HG02981 (cell line): ENCODE measurements at regions not wholly inside any gene's neighbourhood (a gene's known extent, or its start where the extent isn't known, plus 50 kb on each side); places are given as distances from the start of the nearest gene placed in this dataset.
A peak's percentile ranks its signal among the peaks of the same experiment; 100 is the strongest.
"Not testable (repeated sequence)": the region's sequence is repeated elsewhere in the genome, so short reads cannot be mapped to it uniquely, and the experiment has no call there.

Source experiments
- ATAC-seq: cut with Tn5 transposase; IDR thresholded peaks from one replicate; pipeline ENCODE4 v1.9.1; 2021; ENCODE audit warnings: mild to moderate bottlenecking, moderate library complexity; ENCODE audit not compliant: unreplicated experiment

DNA sequence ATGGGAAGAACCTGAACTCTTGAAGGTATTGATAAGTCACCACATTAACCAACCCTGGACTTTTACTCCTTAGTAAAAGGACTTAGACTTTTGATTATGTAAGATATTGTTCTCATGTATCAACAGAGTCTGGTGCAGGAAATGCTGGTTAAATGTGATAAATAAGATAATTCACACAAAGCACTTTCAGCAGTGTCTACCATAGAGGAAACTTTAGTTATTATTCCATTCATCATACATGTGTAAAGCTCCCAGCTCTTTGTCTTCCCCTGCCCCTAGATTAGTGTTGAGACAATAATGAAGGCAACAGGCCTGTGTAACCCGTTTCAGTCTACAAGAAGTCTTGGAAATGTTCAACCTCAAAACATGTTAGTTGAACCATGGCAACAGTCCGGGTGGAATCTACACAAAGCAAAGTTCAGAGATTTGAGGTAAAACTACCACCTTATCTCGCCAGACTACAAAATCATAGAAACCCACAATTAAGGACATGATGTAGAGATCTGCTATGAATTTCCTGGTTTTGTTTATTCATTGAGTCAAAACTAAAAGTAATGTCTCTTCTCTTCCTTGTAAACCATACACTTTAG, 109.9 kb upstream of the ADO start:
- no peak for ATAC-seq

GRCh38 chr10:62696798-62697197, 107.7 kb upstream of the ADO start:
- no peak for ATAC-seq

DNA sequence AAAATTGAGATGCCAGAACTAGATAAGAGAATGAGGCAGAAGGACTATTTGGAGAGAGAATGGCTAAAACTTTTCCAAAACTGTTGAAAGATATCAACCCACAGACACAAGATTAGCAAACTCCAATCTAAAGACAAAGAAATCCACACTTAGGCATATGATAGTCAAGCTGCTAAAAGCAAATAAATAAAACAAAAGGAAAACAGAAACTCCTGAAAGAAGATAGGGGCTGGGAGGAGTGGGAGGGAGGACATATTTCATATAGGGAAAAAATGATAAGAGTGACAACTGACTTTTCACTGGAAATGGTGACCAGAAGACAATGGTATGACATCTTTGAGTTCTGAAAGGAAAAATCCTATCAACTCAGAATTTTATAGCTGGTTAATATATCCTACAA, 105.4 kb upstream of the ADO start:
- no peak for ATAC-seq

DNA sequence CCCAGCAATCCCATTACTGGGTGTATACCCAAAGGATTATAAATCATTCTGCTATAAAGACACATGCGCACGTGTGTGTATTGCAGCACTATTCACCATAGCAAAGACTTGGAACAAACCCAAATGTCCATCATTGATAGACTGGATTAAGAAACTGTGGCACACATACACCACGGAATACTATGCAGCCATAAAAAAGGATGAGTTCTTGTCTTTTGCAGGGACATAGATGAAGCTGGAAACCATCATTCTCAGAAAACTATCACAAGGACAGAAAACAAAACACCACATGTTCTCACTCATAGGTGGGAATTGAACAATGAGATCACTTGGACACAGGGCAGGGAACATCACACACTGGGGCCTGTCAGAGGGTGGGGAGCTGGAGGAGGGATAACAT, 100.4 kb upstream of the ADO start:
- not testable (repeated sequence) for ATAC-seq

DNA sequence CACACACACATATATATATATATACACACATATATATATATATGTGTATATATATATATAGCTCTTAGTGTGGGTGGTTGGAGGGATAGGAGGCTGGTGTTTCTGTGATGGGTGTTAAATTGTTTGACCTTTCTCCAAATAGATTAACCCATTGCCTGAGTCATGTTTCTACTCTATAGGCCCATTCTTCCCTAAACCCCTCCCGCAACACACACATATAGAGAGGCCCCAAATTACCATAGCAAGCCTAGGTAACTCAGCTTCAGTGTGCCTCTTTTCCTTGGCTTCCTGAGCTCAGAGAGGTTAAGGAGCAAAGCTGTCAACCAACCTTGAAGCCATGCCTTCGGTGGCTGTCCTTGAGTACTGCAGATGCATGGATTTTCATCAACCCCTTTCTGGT, 98.7 kb upstream of the ADO start:
- no peak for ATAC-seq

- peak; percentile 55 for ATAC-seq
Observed at GRCh38 chr10:62707810-62708209, 96.7 kb upstream of the ADO start.

- no peak for ATAC-seq
Observed at GRCh38 chr10:62708569-62708968, 96.0 kb upstream of the ADO start.

DNA sequence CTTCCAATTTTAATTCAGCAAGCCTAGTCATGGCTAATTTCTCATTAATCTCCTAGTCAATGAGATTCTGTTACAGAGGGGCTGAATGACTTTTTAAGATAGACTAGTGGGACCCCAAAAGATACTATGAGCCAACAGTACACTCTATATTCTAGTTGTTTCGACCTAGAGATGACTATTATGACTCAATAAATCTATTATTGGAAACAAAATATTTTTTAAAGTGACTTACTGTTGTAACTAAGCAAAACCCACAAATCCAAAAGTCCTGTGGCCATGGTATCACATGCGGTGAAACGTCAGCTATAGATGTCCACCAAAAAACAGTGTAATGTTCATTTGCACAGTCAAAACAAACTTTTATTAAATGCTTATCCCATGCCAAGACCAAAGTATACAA, 95.3 kb upstream of the ADO start:
- ATAC-seq = no peak

DNA sequence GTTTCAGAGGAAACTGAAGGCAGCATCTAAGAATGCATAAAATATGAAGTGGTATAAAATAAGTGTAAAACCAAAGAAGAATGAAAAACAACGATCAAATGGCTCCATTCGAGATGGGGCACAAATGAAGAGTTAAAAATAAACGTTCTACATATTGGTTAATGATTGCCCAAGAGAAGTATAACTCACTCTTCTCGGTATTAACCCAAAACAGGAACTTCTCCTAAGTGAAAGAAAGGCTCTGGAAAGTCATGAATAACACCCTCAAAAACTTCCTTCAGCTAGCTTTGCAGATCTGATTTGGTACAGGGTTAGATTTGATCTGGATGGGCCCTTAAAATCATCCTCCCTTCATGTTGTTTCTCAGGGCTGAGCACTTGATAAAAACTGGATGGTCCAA, 94.3 kb upstream of the ADO start:
- peak; percentile 48 for ATAC-seq

DNA sequence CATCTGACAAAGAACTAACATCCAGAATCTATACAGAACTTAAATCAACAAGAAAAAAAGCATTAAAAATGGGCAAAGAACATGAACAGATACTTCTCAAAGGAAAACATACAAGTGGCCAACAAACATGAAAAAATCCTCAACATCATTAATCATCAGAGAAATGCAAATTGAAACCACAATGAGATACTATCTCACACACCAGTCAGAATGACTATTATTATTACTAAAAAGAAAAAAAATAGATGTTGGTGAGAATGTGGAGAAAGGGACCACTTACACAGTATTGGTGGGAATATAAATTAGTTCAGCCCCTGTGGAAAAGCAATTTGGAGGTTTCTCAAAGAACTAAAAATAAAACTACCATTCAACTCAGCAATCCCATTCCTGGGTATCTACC, 89.1 kb upstream of the ADO start:
- no peak for ATAC-seq

- no peak for ATAC-seq
Observed at GRCh38 chr10:62718585-62718984, 85.9 kb upstream of the ADO start.

DNA sequence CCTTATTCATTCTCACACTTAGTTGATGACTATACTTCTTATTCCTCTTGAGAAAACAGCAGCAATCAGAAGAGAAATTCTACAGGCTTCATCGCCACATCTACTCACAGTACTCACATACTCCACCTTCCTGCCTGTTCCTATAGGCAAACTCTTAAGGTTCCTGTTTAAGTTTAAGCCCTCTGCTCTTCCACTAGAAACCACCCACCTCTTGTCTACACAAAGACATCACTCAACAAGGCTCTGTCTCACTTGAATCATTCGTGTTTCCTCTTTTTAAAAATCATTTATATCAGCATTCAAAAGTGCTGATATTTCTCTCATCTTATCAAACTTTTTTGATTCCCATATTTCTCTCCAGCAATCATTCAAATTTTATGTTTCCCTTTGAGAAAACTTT, 85.5 kb upstream of the ADO start:
- ATAC-seq = no peak

- no peak for ATAC-seq
Observed at GRCh38 chr10:62721687-62722086, 82.8 kb upstream of the ADO start.

DNA sequence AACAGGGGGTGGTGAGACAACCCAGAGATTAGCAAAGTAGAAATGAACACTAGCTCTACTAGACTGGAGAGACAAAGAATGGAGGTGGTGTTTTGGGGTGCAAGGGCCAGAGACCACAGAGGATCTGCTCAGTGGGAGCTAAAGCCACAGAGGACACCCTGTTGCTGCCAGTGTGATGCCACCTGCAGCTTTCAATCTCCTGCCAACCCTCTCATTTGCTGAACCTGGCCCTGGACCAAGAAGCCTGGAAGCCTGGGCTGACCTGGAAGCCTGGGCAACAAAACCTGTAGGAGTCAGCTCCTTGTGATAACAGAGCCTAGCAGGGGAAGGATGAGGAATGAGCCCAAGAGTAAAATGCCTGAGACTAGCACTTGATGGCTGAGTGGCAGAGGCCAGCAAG, 81.1 kb upstream of the ADO start:
- ATAC-seq = no peak

DNA sequence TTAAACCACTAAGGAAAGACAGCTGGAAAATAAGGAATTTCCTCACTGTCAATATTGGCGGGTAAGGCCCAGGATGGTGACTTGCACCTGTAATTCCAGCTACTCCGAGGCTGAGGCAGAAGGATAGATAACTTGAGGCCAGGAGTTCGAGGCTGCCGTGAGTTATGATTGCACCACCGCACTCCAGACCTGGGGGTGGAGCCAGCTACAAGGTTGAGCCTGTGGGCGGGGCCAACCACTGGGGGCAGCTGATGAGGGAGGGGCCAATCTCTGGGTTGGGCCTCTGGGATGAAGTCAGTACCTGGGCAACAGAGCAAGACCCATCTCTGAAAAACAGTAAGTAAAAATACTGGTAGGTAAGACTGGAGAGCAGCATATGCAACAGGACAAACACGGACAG, 80.1 kb upstream of the ADO start:
- no peak for ATAC-seq

GRCh38 chr10:62726142-62726541, 78.4 kb upstream of the ADO start:
- ATAC-seq = peak; percentile 81

DNA sequence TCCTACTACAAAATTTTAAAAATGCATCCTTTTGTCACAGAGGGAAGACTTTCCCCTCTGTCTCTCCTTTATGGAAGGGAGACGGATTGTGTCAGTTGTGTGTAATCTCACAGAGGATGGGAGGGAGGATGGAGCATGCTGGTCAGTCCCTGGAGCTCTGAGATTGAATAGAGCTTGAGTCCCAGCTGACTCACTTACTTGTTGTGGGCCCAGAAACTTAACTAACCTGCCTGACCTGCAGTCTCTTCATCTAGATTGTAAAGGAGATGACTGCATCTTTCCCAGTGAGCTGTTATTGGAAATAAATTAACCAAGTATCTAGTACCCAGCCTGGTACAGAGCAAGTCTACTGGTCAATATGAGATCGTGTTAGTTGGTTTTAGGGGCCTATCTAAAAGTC, 77.9 kb upstream of the ADO start:
- no peak for ATAC-seq

DNA sequence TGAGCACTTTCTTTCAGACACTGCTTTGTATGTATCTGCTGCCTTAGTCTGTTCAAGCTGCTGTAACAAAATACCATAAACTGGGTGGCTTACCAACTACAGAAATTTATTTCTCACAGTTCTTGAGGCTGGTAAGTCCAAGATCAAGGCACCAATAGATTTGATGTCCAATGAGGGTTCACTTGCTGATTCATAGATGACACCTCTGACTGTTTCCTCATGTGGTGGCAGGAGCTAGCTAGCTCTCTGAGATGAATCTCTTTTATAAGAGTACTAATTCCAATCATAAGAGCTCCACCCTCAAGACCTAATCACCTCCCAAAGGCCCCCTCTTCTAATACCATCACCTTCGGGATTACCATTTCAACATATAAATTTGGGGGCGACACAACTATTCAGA, 76.6 kb upstream of the ADO start:
- ATAC-seq = no peak

DNA sequence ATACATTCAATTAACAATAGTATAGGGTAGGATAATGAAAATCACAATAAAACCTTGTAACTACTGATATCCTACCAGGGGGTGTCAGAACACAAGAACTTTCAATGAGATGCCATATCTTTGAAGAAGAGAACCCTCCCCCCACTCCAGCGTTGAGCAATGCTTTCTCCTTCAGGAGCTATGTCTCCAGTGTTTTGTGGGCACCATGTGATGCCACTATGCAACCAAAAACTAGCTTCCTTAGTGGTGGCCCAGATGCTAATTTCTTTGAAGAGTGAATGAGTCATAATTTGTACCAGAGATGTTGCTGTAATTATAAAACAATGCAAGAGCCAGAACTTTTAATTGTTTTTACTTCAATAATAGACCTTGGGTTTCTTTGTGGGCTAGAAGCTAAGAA, 76.0 kb upstream of the ADO start:
- no peak for ATAC-seq

DNA sequence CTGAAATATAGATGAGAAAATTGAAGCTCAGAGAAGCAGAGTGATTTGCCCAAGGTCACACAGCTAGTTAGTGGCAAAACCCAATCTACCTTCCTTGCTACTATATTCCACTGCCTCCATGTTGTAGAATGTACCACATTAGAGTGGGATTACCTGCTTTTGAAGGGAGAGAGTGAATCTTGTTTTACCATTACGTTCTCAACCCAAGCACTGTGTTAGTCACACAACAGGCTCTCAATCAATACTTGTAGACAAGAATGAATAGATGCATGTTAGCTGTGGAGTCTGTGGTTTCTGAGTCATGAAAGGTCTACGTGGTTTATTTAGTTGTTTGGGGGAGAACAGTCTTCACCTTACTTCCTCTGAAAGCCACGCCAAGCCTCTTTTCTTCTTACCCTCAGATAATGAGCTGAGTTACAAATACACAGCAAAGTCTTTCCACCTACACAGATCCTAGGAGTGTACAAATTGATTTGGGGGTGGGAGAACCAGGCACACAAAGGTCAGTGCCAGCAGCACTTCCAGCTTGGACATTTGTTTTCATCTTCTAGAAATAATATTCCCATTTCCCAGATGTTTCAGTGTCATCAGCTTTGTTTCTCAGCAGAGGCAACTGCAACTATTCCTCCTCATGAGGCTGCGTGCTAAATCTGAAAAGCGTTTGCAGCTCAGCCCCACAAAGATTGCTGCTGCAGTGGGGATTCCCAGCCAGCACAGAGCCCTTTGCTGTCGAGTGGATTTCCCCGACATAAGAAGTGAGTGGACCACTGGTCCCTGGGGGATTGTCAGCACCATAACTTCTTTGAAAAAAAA, 71.5 kb upstream of the ADO start:
- ATAC-seq = peak; percentile 71

GRCh38 chr10:62733654-62734293, 70.7 kb upstream of the ADO start:
- ATAC-seq = peak; percentile 2

DNA sequence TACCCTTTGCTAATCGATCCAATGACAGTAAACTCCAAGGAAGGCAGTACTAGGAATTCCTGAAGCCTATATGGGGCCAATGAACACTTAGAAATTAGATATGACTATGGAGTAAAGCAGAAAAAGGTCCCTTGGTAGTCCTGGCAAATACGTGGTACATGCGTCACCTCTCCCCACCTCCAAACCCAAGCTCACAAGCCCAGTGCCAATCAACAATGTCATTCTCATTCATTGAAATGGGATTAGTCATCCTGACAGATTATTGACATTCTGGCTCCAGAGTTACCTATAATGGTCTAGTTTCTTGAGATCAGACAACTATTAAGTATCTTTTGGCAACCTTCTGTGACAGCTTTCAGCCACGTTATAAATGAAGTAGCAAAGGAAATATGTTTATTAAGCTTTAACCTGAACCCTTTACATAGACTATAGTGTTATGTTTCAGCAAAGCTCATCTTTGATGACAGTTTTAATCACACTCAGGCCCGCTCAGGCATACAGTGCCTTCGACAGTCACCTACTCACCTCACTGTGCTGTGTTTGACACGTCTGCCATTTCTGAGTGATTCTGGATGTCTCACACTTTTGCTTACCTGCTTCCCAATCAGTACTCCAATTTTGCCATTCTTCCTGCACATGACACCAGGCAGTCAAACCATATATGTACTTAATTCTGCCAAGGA, 69.6 kb upstream of the ADO start:
- no peak for ATAC-seq
